HG03442 (cell line): ENCODE measurements at regions not wholly inside any gene's neighbourhood (a gene's known extent, or its start where the extent isn't known, plus 50 kb on each side); places are given as distances from the start of the nearest gene placed in this dataset.
"Not testable (repeated sequence)": the region's sequence is repeated elsewhere in the genome, so short reads cannot be mapped to it uniquely, and the experiment has no call there.

Experiments
- ATAC-seq: cut with Tn5 transposase; IDR thresholded peaks from one replicate; pipeline ENCODE4 v1.9.1; 2021; ENCODE audit warnings: mild to moderate bottlenecking, moderate library complexity; ENCODE audit not compliant: unreplicated experiment

DNA sequence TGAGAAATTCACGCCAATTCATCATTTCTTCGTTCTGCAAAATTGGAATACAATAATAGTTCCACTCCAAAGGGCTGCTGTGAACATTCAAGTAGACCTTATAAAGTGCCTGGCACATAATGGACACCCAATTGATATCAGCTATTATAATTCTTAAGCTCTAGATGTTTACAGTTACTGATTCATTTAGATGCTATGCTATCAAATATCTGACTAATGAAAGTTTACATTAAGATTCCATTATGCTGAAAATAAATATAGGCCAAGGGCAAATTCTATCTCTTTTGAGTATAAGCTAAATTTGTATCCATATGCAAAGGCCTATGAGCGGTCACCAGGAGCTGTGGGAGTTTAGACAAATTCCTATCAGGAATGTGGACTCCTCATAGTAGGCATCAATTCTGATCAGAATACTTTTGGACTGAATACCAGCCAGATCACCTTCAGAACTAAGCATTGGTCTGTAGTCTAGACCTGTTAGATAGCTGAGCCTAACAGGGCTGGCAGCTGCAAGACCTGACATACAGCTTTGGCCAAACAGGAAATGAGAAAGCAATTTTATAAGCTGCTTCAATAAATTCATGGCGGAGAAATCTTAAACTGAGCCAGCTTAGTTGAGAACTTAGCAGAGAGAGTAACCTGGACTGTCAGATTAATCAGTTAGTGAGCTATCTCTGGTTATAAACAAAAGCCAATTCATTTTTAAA is 384.3 kb upstream of the ACTRT1 start:
- no peak for ATAC-seq

DNA sequence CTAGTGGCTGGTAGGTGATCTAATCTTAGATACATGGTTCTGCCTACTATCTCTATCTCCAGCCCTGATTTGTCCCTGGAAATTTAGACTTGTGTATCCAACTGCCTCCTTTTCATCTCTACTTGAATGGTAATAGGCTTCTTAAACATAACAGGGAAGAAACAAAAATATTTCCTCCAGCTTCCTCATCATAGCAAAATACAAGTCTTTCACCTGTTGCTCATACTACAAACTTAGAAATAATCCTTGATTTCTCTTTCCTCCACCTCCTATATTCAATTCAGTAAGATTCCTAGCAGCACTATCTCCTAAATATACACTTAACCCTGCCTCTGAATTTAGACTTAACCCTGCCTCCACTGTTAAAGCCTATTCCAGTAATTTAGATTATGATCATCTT is 373.3 kb upstream of the ACTRT1 start:
- no peak for ATAC-seq

DNA sequence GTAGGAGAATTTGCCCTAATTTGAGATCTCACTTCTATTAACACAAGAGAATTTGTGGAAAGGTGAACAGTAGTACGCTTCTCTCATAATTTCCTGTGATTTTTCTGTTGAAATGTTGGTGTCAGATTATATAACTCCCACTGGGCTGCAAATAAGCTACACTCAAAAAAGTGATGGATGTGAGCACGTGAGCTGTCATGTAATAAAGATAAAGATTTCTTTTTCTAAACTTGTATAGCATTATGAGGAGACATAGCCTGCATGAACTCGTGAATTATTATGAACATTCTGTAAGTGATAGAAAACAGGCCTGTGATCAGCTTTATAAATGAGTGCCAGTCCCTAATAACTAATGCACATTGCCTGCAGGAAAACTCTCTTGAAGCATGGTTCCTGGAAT is 356.6 kb upstream of the ACTRT1 start:
- no peak for ATAC-seq

DNA sequence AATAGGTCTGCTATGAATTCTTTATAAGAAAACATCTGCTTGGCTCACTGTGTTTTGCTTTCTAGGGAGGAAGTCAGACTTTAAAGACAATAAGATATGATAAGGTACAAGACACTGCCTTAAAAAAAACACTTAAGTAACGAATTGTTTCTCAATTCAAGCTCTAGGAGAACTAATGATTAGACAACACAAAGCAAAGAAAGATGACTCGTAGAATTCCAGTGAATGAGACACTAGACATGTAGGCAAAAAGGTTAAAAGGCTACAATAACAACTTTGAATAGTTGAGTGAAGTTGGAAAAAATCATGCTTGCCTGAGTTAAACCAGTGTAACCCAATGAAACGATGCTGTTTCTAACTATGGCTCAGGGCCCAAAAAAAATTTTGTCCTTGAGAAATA is 344.4 kb upstream of the ACTRT1 start:
- ATAC-seq = no peak

DNA sequence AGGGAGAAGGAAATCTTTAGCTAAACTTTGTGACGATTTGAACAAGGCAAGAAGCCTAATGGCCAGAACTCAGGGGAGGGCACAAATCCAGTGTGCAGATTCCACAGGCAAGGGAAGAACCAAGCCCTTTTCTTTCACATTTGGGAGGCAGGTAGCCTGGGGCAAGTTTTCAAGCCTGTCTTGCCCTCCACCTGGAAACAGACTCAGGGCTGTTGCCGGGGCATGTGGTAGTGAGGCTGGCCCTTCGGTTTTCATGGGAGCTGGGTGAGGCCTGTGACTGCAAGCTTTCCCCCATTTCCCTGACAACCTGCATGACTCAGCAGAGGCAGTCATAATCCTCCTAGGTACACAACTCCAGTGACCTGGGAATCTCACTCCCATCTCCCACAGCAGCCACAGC is 331.6 kb upstream of the ACTRT1 start:
- ATAC-seq = not testable (repeated sequence)

DNA sequence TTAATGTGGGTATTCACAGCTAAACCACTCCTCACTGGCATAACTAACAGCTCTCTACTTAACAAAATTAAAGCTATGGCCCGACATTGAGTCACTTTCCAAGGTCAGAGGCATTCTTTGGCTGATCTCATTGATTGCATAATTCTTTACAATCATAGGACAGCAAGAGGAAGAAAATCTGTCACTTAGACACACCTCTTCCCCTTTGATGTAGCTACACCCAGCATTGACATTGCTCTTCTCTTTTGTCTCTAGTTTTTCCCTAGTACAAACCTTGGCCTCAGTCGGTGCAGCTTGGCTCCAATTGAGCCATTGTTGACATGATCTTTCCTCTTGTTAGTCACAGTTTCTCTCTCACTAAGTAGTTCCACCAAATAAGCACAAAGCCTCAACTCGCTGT is 313.3 kb upstream of the ACTRT1 start:
- ATAC-seq = no peak

DNA sequence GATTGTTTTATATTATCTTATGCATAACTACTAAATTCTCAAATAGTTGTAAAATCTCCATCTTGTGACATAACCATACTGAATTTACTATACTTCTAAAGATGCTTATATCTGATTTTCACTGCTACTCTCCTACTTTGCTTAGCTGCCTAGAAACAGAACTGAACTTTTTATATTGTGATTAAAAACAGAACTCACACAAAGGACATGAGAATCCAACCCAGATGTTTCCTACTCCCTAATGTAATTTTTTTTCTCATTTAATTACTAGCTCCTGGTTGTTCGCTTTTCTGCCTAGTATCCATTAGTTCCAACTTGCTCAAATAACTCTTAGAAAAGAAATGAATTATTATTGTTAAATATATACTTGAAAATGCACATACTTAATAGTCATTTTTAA is 283.5 kb upstream of the ACTRT1 start:
- no peak for ATAC-seq

DNA sequence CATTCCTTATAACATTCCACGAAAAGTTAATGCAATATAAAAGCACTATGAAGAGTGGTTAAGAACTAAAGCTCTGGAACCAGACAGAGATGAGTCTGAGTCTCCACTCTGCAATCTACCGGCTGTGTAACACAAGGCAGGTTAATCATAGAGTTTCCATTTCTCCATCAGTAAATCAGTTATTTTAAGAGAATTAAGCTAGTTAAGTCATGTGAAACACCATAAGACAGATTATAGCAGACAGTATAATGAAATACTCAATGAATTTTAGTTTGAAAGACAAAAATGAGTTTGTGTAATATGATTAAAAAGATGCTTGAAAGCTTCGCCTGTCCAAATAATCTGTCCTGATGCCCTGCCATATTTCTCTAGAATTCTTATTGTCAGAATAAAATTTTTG is 282.6 kb upstream of the ACTRT1 start:
- ATAC-seq = no peak

DNA sequence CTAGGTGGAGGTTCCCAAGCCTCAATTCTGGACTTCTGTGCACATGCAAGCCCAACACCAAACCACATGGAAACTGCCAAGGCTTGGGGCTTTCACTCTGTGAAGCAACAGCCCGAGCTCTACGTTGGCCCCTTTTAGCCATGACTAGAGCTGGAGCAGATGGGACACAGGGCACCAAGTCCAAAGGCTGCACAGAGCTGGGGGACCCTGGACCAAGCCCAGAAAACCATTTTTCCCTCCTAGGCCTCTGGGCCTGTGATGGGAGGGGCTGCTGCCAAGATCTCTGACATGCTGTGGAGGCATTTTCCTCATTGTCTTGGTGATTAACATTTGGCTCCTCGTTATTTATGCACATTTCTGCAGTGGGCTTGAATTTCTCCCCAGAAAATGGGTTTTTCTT is 258.7 kb upstream of the ACTRT1 start:
- no peak for ATAC-seq

DNA sequence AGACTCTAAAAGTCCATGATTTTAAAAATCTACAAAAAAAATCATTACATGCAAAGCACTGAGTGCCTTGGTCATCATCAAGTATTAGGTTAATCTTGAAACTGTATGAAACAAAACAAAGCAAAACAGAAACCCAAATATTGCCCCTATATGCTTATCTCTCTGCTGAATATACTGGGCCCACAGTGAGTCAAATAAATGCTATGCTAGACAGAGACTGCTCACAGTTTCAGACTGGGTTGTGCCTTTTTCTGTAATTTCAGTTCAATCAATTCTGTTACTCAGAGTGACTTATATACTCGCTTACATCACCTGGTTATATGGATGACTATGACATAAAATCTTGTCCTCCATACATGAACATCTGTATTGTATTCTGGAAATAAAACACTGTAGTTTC is 257.1 kb upstream of the ACTRT1 start:
- no peak for ATAC-seq

DNA sequence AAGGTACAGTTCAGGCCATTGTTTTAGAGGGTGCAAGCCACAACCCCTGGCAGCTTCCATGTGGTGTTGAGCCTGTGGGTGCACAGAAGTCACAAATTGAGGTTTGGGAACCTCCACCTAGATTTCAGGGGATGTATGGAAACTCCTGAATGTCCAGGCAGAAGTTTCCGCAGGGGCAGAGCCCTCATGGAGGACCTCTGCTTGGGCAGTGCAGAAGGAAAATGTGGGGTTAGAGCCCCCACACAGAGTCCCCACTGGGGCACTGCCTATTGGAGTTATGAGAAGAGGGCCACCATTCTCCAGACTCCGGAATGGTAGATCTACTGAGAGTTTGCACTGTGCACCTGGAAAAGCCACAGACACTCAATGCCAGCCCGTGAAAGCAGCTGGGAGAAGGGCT is 242.0 kb upstream of the ACTRT1 start:
- no peak for ATAC-seq

DNA sequence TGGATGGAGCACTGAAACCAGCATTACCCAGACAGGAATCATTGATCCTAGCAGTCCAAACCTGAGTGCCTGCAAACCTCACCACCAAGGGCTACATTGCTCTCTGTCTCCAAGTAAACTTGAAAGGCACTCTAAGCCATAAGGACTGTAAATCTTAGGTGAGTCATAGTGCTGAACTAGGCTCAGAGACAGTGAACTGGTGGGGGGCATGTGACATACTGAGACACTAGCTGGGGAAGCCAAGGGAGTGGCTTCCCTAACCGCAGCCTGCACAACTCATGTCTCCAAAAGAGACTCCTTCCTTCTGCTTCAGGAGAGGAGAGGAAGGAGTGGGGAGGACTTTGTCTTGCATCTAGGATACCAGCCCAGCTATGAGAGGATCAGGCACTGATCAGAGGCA is 235.5 kb upstream of the ACTRT1 start:
- ATAC-seq = no peak

DNA sequence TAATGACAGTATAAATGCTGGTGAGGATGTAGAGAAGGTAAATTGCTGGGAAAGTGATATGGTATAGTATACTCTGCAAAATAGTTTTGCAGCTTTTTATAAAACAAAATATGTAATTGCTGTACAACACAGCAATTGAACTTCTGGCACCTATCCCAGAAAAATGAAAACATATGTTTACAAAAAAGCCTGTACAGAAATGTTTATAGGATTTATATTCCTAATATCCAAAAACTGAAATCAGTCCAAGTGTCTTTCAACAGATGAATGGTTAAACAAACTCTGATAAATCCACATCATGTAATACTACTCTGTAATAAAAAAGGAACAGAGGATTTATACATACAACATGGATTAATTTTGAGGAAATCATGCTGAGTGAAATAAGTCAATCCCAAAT is 198.4 kb upstream of the ACTRT1 start:
- ATAC-seq = no peak

DNA sequence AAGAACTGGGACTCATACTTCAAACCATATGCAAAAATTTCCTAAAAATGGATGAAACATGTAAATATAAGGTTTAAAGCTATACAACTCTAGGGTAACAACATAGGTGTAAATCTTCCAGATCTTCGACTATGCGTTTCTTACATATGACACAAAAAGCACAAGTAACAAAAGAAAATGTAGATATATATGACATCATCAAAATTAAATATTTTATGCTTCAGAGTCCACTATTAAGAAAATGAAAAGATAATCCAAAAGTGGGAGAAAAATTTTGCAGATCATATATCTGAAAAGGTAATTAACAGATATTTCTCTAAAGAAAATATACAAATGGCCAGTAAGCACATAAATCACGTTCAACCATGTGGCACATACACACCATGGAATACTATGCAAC is 164.2 kb upstream of the ACTRT1 start:
- no peak for ATAC-seq

DNA sequence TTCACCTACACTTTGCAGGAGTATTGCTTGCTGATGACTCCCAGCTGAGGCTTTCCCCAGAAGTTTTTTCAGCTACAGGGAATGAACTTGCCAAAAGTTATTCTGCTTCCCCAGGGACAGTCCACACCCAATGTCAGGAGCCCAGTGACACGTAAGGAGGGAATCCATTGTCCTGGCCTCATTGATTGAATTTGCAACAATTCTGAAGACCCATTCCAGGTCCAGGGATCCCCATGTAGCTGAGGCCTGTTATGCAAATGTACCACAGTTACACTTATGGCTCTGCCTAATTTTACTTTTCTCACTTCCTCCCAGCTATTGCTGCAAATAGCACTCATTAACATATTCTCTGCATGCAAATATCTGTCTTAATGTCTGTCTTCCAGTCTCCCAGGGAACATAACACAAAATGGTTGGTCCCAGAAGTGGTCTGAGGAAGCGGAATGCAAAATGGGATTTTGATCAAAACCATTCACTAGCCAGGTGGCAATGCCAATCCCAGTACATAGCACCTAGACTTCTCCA is 113.7 kb upstream of the ACTRT1 start:
- no peak for ATAC-seq

DNA sequence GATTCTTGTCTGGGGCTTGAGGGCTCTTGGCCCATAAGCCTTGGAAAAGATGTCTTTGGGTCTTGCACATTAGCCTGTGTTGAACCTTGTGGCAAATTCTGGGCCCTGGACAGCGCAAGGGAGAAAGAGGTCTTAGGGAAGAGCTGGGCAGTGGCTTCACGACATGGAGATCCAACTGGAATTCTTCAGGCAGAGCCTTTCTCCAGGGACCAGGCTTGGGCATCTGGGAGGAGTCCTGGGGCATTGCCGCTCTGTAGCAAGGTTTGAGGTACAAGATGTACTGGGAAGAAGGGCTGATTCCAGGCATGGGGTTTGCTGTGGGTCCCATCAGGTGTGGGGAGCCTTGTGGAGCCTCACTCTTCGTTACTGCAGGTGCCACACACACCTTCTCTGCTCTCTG is 104.0 kb upstream of the ACTRT1 start:
- ATAC-seq = no peak

DNA sequence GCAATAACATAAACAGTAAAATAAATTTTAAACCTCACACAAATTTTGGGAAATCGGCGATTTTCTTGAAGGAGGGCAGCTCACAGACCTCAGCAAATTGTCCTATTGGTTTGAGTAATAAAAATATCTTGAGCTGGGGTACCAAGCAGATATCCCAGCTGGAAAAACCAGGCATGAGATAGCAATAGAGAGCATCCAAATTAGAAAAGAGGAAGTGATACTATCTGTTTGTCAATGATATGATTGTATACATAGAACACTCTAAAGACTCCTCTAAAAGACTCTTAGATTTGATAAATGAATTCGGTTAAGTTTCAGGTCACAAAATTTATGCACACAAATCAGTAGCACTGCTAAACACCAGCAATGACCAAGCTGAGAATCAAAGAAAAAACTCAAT is 90.5 kb upstream of the ACTRT1 start:
- no peak for ATAC-seq

DNA sequence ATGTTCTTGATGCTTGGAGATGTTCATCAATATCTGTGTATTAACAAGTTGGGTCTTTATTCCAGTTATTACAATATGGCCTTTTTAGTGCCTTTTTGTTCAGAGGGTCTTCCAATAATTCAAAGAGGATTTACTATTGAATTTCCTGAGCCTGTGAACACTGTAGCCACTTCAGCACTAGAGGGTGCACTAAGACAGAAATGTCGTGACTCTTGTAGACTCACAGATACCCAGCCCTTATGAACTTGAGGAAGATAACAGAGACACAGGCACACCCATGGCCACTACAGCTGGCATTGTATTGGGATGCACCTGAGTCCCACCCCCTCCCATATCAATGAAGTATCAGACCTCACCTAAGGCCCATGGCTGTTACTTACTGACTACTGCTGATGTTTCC is 54.4 kb upstream of the ACTRT1 start:
- no peak for ATAC-seq

DNA sequence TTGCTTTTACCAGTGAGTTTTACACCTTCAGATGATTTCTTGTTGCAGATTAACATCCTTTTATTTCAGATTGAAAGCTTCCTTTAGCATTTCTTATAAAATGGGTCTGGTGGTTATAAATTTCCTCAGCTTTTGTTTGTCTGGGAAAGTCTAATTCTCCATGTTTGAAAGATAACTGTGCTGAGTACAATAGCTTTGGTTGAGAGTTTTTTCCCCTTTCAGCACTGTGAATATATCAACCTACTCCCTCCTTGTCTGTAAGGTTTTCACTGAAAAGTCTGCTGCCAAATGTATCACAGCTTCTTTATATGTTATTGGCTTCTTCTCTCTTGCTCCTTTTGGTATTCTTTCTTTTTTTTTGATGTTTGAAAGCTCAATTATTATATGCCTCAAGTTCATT is 53.5 kb upstream of the ACTRT1 start:
- ATAC-seq = no peak
